ENCODE measurements at regions not wholly inside any gene's neighbourhood (a gene's known extent, or its start where the extent isn't known, plus 50 kb on each side); places are given as distances from the start of the nearest gene placed in this dataset.

- TF ChIP-seq CTCF (IDR thresholded peaks at IDR 0.05) (no peak), POLR2A (IDR thresholded peaks at IDR 0.05) (no peak)
- H3K27me3 ChIP-seq: no peaks in the 10 kb centered on the region
- H3K9me3 ChIP-seq: no peaks in the 10 kb centered on the region
- intact Hi-C loops (cut with DNase I): no loop called here
- whole genome bisulfite sequencing, 2 donors: 83 to 84% methylated on average over 7 of the region's 7 CpGs
- H3K4me1 ChIP-seq: no peaks in the 10 kb centered on the region
- no peak overlapping the region for H3K27ac ChIP-seq
- no peak for DNase-seq
- no peaks in the 10 kb centered on the region for H3K36me3 ChIP-seq
- no peak overlapping the region for H3K4me3 ChIP-seq (replicated peaks in 1 of 3)
Measured at GRCh38 chr1:30505853-30506252, 217.5 kb downstream of the MATN1 start.

GRCh38 chr1:30492451-30492850, 230.9 kb downstream of the MATN1 start:
- Histone ChIP-seq H3K9me3 (no peaks in the 10 kb centered on the region), H3K27me3 (no peaks in the 10 kb centered on the region), H3K4me1 (no peaks in the 10 kb centered on the region), H3K27ac (no peak overlapping the region), H3K4me3 (replicated peaks in 1 of 3) (no peak overlapping the region), H3K36me3 (no peaks in the 10 kb centered on the region)
- TF ChIP-seq POLR2A (IDR thresholded peaks at IDR 0.05) (no peak), CTCF (IDR thresholded peaks at IDR 0.05) (no peak)
- no peak for DNase-seq
- intact Hi-C loops (cut with DNase I): no loop called here
- 70% methylated on average over 2 of the region's 6 CpGs; no CpG with 5 or more reads in 1 of the 2 donors for WGBS, 2 donors

- Histone ChIP-seq H3K27ac (no peak overlapping the region), H3K4me1 (no peaks in the 10 kb centered on the region), H3K9me3 (no peaks in the 10 kb centered on the region), H3K27me3 (no peaks in the 10 kb centered on the region), H3K36me3 (no peaks in the 10 kb centered on the region), H3K4me3 (replicated peaks in 1 of 3) (no peak overlapping the region)
- no peak for TF ChIP-seq CTCF (IDR thresholded peaks at IDR 0.05)
- no peak for TF ChIP-seq POLR2A (IDR thresholded peaks at IDR 0.05)
- WGBS, 2 donors: 74% methylated on average over 4 of the region's 4 CpGs
- DNase-seq: no peak
- intact Hi-C loops (cut with DNase I): no loop called here
Measured at GRCh38 chr1:30491831-30492230, 231.6 kb downstream of the MATN1 start.

GRCh38 chr1:30490554-30491053, 232.8 kb downstream of the MATN1 start:
- H3K36me3 ChIP-seq: no peaks in the 10 kb centered on the region
- H3K9me3 ChIP-seq: no peaks in the 10 kb centered on the region
- H3K4me1 ChIP-seq: no peaks in the 10 kb centered on the region
- no peak overlapping the region for H3K27ac ChIP-seq
- intact Hi-C loops (cut with DNase I): no loop called here
- TF ChIP-seq POLR2A (IDR thresholded peaks at IDR 0.05): no peak
- no peak for TF ChIP-seq CTCF (IDR thresholded peaks at IDR 0.05)
- H3K4me3 ChIP-seq (replicated peaks in 1 of 3): no peak overlapping the region
- 80% methylated on average over 3 of the region's 3 CpGs; no CpG with 5 or more reads in 1 of the 2 donors for WGBS, 2 donors
- no peaks in the 10 kb centered on the region for H3K27me3 ChIP-seq
- no peak for DNase-seq

GRCh38 chr1:30489737-30490389, 233.5 kb downstream of the MATN1 start:
- no peaks in the 10 kb centered on the region for H3K36me3 ChIP-seq
- no peaks in the 10 kb centered on the region for H3K4me1 ChIP-seq
- no peak overlapping the region for H3K4me3 ChIP-seq (replicated peaks in 1 of 3)
- intact Hi-C loops (cut with DNase I): no loop called here
- H3K27me3 ChIP-seq: no peaks in the 10 kb centered on the region
- H3K9me3 ChIP-seq: no peaks in the 10 kb centered on the region
- TF ChIP-seq CTCF (IDR thresholded peaks at IDR 0.05) (no peak), POLR2A (IDR thresholded peaks at IDR 0.05) (no peak)
- no peak overlapping the region for H3K27ac ChIP-seq
- WGBS, 2 donors: 83 to 86% methylated on average over 3 of the region's 3 CpGs
- DNase-seq: no peak

Measured in thyroid gland (tissue), 4 donors.